ENCODE measurements at regions not wholly inside any gene's neighbourhood (a gene's known extent, or its start where the extent isn't known, plus 50 kb on each side); places are given as distances from the start of the nearest gene placed in this dataset.

DNA sequence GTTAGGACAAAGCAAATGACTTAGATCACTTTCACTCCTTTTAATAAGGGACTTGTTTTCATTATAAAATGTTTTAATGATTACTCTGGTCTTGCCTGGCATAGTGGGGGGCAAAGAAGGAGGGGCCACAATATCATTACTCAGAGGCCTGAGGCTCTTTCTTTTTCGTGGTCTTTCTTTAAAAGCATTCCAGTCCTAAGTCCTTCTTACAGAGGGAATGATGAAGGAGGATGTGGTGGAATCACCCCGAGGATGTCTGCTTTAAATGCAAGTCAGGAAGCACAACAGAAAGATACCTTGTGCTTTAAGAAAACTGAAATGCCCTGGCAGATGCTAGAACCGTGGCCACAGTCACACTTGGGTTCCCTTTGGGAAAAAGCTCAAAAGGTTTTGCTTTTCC lies 379.1 kb downstream of the INHBA start:
- no peaks in the 10 kb centered on the region for H3K27me3 ChIP-seq (ENCODE audit: insufficient read depth, low read length, poor library complexity, severe bottlenecking)
- H3K4me1 ChIP-seq (ENCODE audit: insufficient read depth, low read length, poor library complexity, severe bottlenecking): no peaks in the 10 kb centered on the region
- no peak overlapping the region for H3K4me2 ChIP-seq (ENCODE audit: low read depth, low read length, poor library complexity, severe bottlenecking)
- no peaks in the 10 kb centered on the region for H3K9me3 ChIP-seq (ENCODE audit: insufficient read depth, low read depth, low read length)
- no peaks in the 10 kb centered on the region for H4K20me1 ChIP-seq (ENCODE audit: insufficient read depth, low read length, poor library complexity, severe bottlenecking)
- no peaks in the 10 kb centered on the region for H3K9me2 ChIP-seq (replicated peaks; ENCODE audit: low read depth, low read length)
- no peak overlapping the region for H2AFZ ChIP-seq (ENCODE audit: low read length)
- no peaks in the 10 kb centered on the region for H3K36me3 ChIP-seq (ENCODE audit: insufficient read depth, low read length)
- H3K9ac ChIP-seq (ENCODE audit: low read depth, low read length, poor library complexity, severe bottlenecking): no peak overlapping the region
- H3K4me3 ChIP-seq (ENCODE audit: low read length, poor library complexity, severe bottlenecking): no peak overlapping the region
- no peaks in the 10 kb centered on the region for H3F3A ChIP-seq (ENCODE audit: low read depth)
- H3K79me2 ChIP-seq (ENCODE audit: insufficient read depth, low read length): no peaks in the 10 kb centered on the region
- no peak for TF ChIP-seq EZH2phosphoT487 (IDR thresholded peaks at IDR 0.05; ENCODE audit: borderline replicate concordance)
- TF ChIP-seq, protein P1, sequence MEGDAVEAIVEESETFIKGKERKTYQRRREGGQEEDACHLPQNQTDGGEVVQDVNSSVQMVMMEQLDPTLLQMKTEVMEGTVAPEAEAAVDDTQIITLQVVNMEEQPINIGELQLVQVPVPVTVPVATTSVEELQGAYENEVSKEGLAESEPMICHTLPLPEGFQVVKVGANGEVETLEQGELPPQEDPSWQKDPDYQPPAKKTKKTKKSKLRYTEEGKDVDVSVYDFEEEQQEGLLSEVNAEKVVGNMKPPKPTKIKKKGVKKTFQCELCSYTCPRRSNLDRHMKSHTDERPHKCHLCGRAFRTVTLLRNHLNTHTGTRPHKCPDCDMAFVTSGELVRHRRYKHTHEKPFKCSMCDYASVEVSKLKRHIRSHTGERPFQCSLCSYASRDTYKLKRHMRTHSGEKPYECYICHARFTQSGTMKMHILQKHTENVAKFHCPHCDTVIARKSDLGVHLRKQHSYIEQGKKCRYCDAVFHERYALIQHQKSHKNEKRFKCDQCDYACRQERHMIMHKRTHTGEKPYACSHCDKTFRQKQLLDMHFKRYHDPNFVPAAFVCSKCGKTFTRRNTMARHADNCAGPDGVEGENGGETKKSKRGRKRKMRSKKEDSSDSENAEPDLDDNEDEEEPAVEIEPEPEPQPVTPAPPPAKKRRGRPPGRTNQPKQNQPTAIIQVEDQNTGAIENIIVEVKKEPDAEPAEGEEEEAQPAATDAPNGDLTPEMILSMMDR (conservative IDR thresholded peaks at IDR 0.05; ENCODE audit: low read length): no peak

DNA sequence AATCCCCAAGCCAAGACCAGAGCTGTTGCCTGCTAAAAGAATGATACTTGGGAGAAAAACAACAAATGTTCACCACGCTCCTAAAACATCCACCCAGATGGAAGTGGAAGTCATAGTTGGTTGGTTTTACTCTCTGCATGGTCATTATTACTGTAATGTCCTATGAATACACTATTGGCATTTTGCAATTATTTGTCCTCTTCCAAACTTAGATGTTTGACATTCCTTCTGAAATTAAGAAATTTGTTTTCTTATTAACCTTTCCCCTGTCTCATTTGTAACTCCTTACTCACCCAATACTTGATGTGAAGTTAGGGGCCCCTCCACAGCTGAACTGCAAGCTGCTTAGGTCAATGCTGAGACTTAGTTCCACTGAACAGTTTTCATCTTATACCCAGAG lies 383.3 kb downstream of the INHBA start:
- Histone ChIP-seq H3K9me3 (ENCODE audit: insufficient read depth, low read depth, low read length) (no peaks in the 10 kb centered on the region), H3K27me3 (ENCODE audit: insufficient read depth, low read length, poor library complexity, severe bottlenecking) (no peaks in the 10 kb centered on the region), H3K9ac (ENCODE audit: low read depth, low read length, poor library complexity, severe bottlenecking) (no peak overlapping the region), H3K4me3 (ENCODE audit: low read length, poor library complexity, severe bottlenecking) (no peak overlapping the region), H3K4me2 (ENCODE audit: low read depth, low read length, poor library complexity, severe bottlenecking) (no peak overlapping the region), H3K36me3 (ENCODE audit: insufficient read depth, low read length) (no peaks in the 10 kb centered on the region), H4K20me1 (ENCODE audit: insufficient read depth, low read length, poor library complexity, severe bottlenecking) (no peaks in the 10 kb centered on the region), H3K9me2 (replicated peaks; ENCODE audit: low read depth, low read length) (no peaks in the 10 kb centered on the region), H2AFZ (ENCODE audit: low read length) (no peak overlapping the region), H3K4me1 (ENCODE audit: insufficient read depth, low read length, poor library complexity, severe bottlenecking) (no peaks in the 10 kb centered on the region), H3K79me2 (ENCODE audit: insufficient read depth, low read length) (no peaks in the 10 kb centered on the region), H3F3A (ENCODE audit: low read depth) (no peaks in the 10 kb centered on the region)
- TF ChIP-seq, protein P1 (conservative IDR thresholded peaks at IDR 0.05; ENCODE audit: low read length): no peak
- no peak for TF ChIP-seq EZH2phosphoT487 (IDR thresholded peaks at IDR 0.05; ENCODE audit: borderline replicate concordance)

DNA sequence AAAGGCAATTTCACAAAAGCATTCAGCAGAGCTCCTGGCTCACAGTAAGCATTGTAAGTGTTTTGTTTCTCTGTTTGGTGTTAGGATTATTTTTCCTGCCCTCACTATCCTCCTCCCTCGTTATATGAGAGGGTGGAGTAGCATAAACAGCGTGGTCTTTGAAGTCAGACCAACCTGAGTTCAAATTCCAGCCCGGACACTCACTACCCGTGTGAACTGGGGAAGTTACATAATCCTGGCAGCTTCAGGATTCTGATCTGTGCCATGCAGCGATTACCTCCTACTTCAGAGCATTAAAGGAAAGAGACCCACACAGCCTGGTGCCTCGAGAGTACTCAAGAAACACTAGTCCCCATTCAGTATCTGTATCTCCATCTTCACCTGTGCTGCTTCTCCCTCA lies 386.5 kb downstream of the INHBA start:
- Histone ChIP-seq H2AFZ (ENCODE audit: low read length) (no peak overlapping the region), H3K79me2 (ENCODE audit: insufficient read depth, low read length) (no peaks in the 10 kb centered on the region), H3K4me3 (ENCODE audit: low read length, poor library complexity, severe bottlenecking) (no peak overlapping the region), H3K4me2 (ENCODE audit: low read depth, low read length, poor library complexity, severe bottlenecking) (no peak overlapping the region), H3K9me2 (replicated peaks; ENCODE audit: low read depth, low read length) (no peaks in the 10 kb centered on the region), H3K36me3 (ENCODE audit: insufficient read depth, low read length) (no peaks in the 10 kb centered on the region), H4K20me1 (ENCODE audit: insufficient read depth, low read length, poor library complexity, severe bottlenecking) (no peaks in the 10 kb centered on the region), H3K9me3 (ENCODE audit: insufficient read depth, low read depth, low read length) (no peaks in the 10 kb centered on the region), H3K9ac (ENCODE audit: low read depth, low read length, poor library complexity, severe bottlenecking) (no peak overlapping the region), H3K4me1 (ENCODE audit: insufficient read depth, low read length, poor library complexity, severe bottlenecking) (no peaks in the 10 kb centered on the region), H3F3A (ENCODE audit: low read depth) (no peaks in the 10 kb centered on the region), H3K27me3 (ENCODE audit: insufficient read depth, low read length, poor library complexity, severe bottlenecking) (no peaks in the 10 kb centered on the region)
- TF ChIP-seq, protein P1 (conservative IDR thresholded peaks at IDR 0.05; ENCODE audit: low read length): no peak
- TF ChIP-seq EZH2phosphoT487 (IDR thresholded peaks at IDR 0.05; ENCODE audit: borderline replicate concordance): no peak
